ENCODE measurements at regions not wholly inside any gene's neighbourhood (a gene's known extent, or its start where the extent isn't known, plus 50 kb on each side); places are given as distances from the start of the nearest gene placed in this dataset.

GRCh38 chr3:103927896-103928295 lies 1438.8 kb upstream of the ALCAM start:
- no peaks in the 10 kb centered on the region for H3K9me3 ChIP-seq (ENCODE audit: control insufficient read depth in 4 of 4, insufficient read depth in 3 of 4, low read length in 3 of 4)
- no peak for ATAC-seq (ENCODE audit: insufficient read depth, low FRiP score)
- H3K4me1 ChIP-seq (ENCODE audit: control insufficient read depth in 5 of 5, insufficient read depth in 5 of 5, low read length in 5 of 5), result no peaks in the 10 kb centered on the region
- H3K9ac ChIP-seq (ENCODE audit: insufficient read depth in 1 of 2, low read length in 2 of 2), result no peak overlapping the region
- H3K27ac ChIP-seq (ENCODE audit: low read depth in 1 of 2, low read length in 1 of 2), result no peak overlapping the region
- H3K27me3 ChIP-seq (ENCODE audit: control insufficient read depth in 3 of 3, insufficient read depth in 3 of 3, low read length in 2 of 3), result no peaks in the 10 kb centered on the region
- DNase-seq, result no peak
- WGBS, 2 donors, result 85 to 92% methylated on average over 1 of the region's 1 CpG
- H3K4me3 ChIP-seq, result no peak overlapping the region
- no peak for TF ChIP-seq CTCF (IDR thresholded peaks at IDR 0.05; ENCODE audit: control extremely low read depth, extremely low read depth)
- H3K36me3 ChIP-seq (ENCODE audit: control insufficient read depth in 4 of 4, insufficient read depth in 4 of 4, low read length in 4 of 4), result no peaks in the 10 kb centered on the region

GRCh38 chr3:103937094-103937493 lies 1429.6 kb upstream of the ALCAM start:
- no peaks in the 10 kb centered on the region for H3K4me1 ChIP-seq (ENCODE audit: control insufficient read depth in 5 of 5, insufficient read depth in 5 of 5, low read length in 5 of 5)
- ATAC-seq (ENCODE audit: insufficient read depth, low FRiP score) (no peak), DNase-seq (no peak)
- H3K27me3 ChIP-seq (ENCODE audit: control insufficient read depth in 3 of 3, insufficient read depth in 3 of 3, low read length in 2 of 3), result no peaks in the 10 kb centered on the region
- H3K9ac ChIP-seq (ENCODE audit: insufficient read depth in 1 of 2, low read length in 2 of 2), result no peak overlapping the region
- no peak overlapping the region for H3K4me3 ChIP-seq
- no peaks in the 10 kb centered on the region for H3K9me3 ChIP-seq (ENCODE audit: control insufficient read depth in 4 of 4, insufficient read depth in 3 of 4, low read length in 3 of 4)
- TF ChIP-seq CTCF (IDR thresholded peaks at IDR 0.05; ENCODE audit: control extremely low read depth, extremely low read depth), result no peak
- no peak overlapping the region for H3K27ac ChIP-seq (ENCODE audit: low read depth in 1 of 2, low read length in 1 of 2)
- no peaks in the 10 kb centered on the region for H3K36me3 ChIP-seq (ENCODE audit: control insufficient read depth in 4 of 4, insufficient read depth in 4 of 4, low read length in 4 of 4)

GRCh38 chr3:103947062-103947461 lies 1419.6 kb upstream of the ALCAM start:
- 48 to 51% methylated on average over 2 of the region's 2 CpGs for WGBS, 2 donors
- DNase-seq (no peak), ATAC-seq (ENCODE audit: insufficient read depth, low FRiP score) (no peak)
- Histone ChIP-seq H3K27me3 (ENCODE audit: control insufficient read depth in 3 of 3, insufficient read depth in 3 of 3, low read length in 2 of 3) (no peaks in the 10 kb centered on the region), H3K27ac (ENCODE audit: low read depth in 1 of 2, low read length in 1 of 2) (no peak overlapping the region), H3K4me3 (no peak overlapping the region), H3K9me3 (ENCODE audit: control insufficient read depth in 4 of 4, insufficient read depth in 3 of 4, low read length in 3 of 4) (no peaks in the 10 kb centered on the region), H3K4me1 (ENCODE audit: control insufficient read depth in 5 of 5, insufficient read depth in 5 of 5, low read length in 5 of 5) (no peaks in the 10 kb centered on the region), H3K9ac (ENCODE audit: insufficient read depth in 1 of 2, low read length in 2 of 2) (no peak overlapping the region), H3K36me3 (ENCODE audit: control insufficient read depth in 4 of 4, insufficient read depth in 4 of 4, low read length in 4 of 4) (no peaks in the 10 kb centered on the region)
- TF ChIP-seq CTCF (IDR thresholded peaks at IDR 0.05; ENCODE audit: control extremely low read depth, extremely low read depth), result no peak

- no peak overlapping the region for H3K4me3 ChIP-seq
- no peaks in the 10 kb centered on the region for H3K27me3 ChIP-seq (ENCODE audit: control insufficient read depth in 3 of 3, insufficient read depth in 3 of 3, low read length in 2 of 3)
- H3K9me3 ChIP-seq (ENCODE audit: control insufficient read depth in 4 of 4, insufficient read depth in 3 of 4, low read length in 3 of 4), result no peaks in the 10 kb centered on the region
- no peak overlapping the region for H3K9ac ChIP-seq (ENCODE audit: insufficient read depth in 1 of 2, low read length in 2 of 2)
- no peak for DNase-seq
- H3K27ac ChIP-seq (ENCODE audit: low read depth in 1 of 2, low read length in 1 of 2), result no peak overlapping the region
- TF ChIP-seq CTCF (IDR thresholded peaks at IDR 0.05; ENCODE audit: control extremely low read depth, extremely low read depth), result no peak
- WGBS, 2 donors, result 32 to 33% methylated on average over 1 of the region's 1 CpG
- H3K4me1 ChIP-seq (ENCODE audit: control insufficient read depth in 5 of 5, insufficient read depth in 5 of 5, low read length in 5 of 5), result no peaks in the 10 kb centered on the region
- no peak for ATAC-seq (ENCODE audit: insufficient read depth, low FRiP score)
- H3K36me3 ChIP-seq (ENCODE audit: control insufficient read depth in 4 of 4, insufficient read depth in 4 of 4, low read length in 4 of 4), result no peaks in the 10 kb centered on the region
Measured at GRCh38 chr3:103949693-103950092, 1417.0 kb upstream of the ALCAM start.

All from lung (tissue), 11 donors.